Uterus (tissue), 2 donors: ENCODE measurements at regions not wholly inside any gene's neighbourhood (a gene's known extent, or its start where the extent isn't known, plus 50 kb on each side); places are given as distances from the start of the nearest gene placed in this dataset.

Experiments used
- CTCF ChIP-seq, 4 experiments: fragments of 200-600 bp in 2 of 4; fragments of 450-650 bp in 2 of 4; sonication (generic) in 2 of 4; IDR thresholded peaks; one replicate each; pipeline ENCODE4 v1.5.1; 2016 to 2019; ENCODE audit warnings: antibody characterized with exemption in 4 of 4, mild to moderate bottlenecking in 2 of 4, moderate library complexity in 1 of 4
- POLR2A ChIP-seq, 2 donors: fragments of 450-650 bp; IDR thresholded peaks; one replicate each; pipeline ENCODE4 v1.6.1; 2016; ENCODE audit warnings: antibody characterized with exemption in 2 of 2, mild to moderate bottlenecking in 1 of 2, moderate library complexity in 1 of 2

- no peak for TF ChIP-seq CTCF (IDR thresholded peaks at IDR 0.05)
- no peak for TF ChIP-seq POLR2A (IDR thresholded peaks at IDR 0.05)
Measured at GRCh38 chr20:19001177-19001576, 187.6 kb downstream of the SCP2D1 start.
